ENCODE measurements at regions not wholly inside any gene's neighbourhood (a gene's known extent, or its start where the extent isn't known, plus 50 kb on each side); places are given as distances from the start of the nearest gene placed in this dataset.
A peak's percentile ranks its signal among the peaks of the same experiment; 100 is the strongest.
"Not testable (repeated sequence)": the region's sequence is repeated elsewhere in the genome, so short reads cannot be mapped to it uniquely, and the experiment has no call there.

DNA sequence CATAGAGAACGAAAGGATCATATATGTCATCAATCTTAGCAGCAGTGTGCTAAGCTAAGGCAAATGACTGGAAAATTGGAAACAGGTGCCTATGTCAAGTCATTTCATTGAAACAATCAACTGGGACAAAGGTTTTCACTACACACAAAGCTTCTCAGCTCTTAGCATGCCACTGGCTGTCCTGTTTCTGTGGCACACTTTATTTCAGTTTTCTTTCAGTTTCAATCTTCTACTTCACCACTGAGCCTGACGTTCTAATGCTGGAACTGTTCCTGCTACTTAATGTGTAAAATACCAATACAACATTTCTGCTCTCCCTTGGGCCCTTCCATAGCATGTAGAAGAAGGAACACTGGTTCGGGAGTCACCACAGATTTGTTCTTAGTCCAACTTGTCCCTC, 378.3 kb upstream of the FMR1 start:
- no peak for DNase-seq (ENCODE audit: low read depth)
- no peak overlapping the region for H3K4me3 ChIP-seq (ENCODE audit: low read depth, low read length)
- TF ChIP-seq, protein P1, sequence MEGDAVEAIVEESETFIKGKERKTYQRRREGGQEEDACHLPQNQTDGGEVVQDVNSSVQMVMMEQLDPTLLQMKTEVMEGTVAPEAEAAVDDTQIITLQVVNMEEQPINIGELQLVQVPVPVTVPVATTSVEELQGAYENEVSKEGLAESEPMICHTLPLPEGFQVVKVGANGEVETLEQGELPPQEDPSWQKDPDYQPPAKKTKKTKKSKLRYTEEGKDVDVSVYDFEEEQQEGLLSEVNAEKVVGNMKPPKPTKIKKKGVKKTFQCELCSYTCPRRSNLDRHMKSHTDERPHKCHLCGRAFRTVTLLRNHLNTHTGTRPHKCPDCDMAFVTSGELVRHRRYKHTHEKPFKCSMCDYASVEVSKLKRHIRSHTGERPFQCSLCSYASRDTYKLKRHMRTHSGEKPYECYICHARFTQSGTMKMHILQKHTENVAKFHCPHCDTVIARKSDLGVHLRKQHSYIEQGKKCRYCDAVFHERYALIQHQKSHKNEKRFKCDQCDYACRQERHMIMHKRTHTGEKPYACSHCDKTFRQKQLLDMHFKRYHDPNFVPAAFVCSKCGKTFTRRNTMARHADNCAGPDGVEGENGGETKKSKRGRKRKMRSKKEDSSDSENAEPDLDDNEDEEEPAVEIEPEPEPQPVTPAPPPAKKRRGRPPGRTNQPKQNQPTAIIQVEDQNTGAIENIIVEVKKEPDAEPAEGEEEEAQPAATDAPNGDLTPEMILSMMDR (IDR thresholded peaks at IDR 0.05; ENCODE audit: insufficient read depth, low read depth, low read length): no peak

DNA sequence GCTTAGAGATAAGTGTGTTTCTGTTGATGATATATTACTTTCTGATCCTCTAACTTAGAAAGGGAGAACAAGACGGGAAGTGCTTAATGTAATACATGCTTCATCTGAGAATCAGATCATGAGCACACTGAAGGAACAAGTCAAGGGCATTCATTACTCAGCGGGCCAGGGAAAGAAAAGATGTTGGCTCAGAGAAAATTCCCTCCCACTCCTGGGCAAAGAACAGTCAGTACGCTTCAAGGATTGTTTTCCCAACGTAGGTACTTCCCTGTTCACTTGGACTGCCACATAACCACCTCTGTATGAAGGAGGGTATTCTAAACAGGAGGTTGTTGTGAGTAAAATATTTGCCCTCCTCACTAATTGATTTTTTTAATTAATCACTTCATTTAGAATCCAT, 374.5 kb upstream of the FMR1 start:
- DNase-seq (ENCODE audit: low read depth): no peak
- H3K4me3 ChIP-seq (ENCODE audit: low read depth, low read length): no peak overlapping the region
- TF ChIP-seq, protein P1 (IDR thresholded peaks at IDR 0.05; ENCODE audit: insufficient read depth, low read depth, low read length): no peak

DNA sequence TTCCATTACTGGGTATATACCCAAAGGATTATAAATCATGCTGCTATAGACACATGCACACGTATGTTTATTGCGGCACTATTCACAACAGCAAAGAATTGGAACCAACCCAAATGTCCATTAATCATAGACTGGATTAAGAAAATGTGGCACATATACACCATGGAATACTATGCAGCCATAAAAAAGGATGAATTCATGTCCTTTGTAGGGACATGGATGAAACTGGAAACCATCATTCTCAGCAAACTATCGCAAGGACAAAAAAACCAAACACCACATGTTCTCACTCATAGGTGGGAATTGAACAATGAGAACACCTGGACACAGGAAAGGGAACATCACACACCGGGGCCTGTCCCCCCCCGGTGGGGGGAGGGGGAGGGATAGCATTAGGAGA, 363.7 kb upstream of the FMR1 start:
- DNase-seq (ENCODE audit: low read depth); H3K4me3 ChIP-seq (ENCODE audit: low read depth, low read length): not testable (repeated sequence)

DNA sequence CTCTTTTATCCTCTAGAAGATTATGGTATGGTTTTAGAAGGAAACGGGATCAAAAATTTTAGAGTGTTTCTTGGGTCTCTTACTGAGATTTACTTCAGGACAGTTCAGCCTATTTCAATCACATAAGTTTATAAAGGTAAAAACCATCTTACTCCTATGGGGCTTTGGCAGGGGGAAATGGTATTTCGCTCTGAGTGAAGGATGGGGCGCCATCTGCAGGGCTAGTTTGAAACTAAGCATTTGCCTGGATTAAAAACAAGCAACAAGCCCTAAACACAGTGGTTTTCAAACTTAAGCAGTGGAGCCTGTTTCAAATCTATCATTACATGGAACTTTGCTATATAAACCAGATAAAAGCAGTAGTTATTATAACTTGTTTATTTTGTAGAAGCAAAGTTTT, 361.5 kb upstream of the FMR1 start:
- no peak overlapping the region for H3K4me3 ChIP-seq (ENCODE audit: low read depth, low read length)
- DNase-seq (ENCODE audit: low read depth): no peak
- TF ChIP-seq, protein P1 (IDR thresholded peaks at IDR 0.05; ENCODE audit: insufficient read depth, low read depth, low read length): no peak

DNA sequence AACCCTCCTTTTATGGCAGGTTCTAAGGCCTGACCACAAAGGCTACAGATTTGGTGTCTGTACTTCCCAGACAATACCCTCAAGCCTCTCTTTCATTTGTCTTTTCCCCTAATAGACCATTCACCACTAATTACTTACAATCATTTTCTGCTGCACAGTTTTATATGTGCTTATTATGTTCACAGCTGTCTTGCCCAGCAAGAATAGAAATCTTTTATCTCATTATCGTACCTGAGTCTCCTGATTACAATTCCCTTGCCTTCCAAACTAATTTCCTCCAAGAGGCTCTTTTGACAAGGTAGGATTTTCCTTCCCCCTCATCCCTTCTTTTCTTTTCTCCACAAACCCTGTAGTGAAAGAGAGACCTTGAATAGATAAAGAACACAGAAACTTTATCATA, 352.5 kb upstream of the FMR1 start:
- TF ChIP-seq, protein P1 (IDR thresholded peaks at IDR 0.05; ENCODE audit: insufficient read depth, low read depth, low read length): no peak
- no peak for DNase-seq (ENCODE audit: low read depth)

DNA sequence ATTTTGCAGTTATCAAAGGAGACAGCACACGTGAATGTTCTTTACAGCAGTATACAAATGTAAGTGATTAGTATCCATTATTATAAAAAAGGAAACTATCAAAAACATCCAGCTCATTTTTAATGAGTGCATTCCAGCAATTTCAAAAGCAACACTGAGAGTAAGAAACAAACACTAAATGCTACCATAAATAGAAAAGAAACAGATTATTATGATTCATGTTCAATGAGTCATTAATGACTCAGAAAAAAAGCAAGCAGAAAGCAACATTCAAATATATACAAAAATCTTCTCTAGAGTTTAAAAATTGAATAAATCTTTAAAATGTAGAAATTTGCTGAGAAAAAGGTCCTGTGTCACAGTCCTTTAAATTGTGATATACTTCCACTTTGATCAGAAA, 346.5 kb upstream of the FMR1 start:
- peak; percentile 25 for DNase-seq (ENCODE audit: low read depth)

More for the DNA sequence above, 352.5 kb upstream of the FMR1 start:
- H3K4me3 ChIP-seq (ENCODE audit: low read depth, low read length): no peak overlapping the region

DNA sequence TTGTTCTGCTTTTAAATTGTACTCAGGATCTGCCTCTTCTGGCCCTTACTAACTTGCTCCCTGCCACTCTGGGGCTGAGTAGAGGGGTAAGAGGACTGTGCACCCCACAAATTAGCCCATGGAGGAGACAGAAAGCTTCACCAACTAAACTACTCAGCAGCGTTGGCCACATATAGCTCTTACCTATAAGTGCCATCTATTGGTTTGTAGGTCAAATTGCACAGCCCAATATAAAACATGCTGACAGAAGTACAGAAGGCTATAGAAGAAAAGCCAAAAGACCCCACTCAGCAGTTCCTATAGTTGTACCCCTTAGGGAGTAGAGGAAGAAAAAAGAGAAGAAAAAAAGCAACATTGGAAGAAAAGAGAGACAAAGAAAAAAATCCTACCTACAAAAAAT, 341.2 kb upstream of the FMR1 start:
- DNase-seq (ENCODE audit: low read depth): peak; percentile 0
- no peak overlapping the region for H3K4me3 ChIP-seq (ENCODE audit: low read depth, low read length)
- TF ChIP-seq, protein P1 (IDR thresholded peaks at IDR 0.05; ENCODE audit: insufficient read depth, low read depth, low read length): no peak

More for the DNA sequence above, 346.5 kb upstream of the FMR1 start:
- H3K4me3 ChIP-seq (ENCODE audit: low read depth, low read length): no peak overlapping the region
- TF ChIP-seq, protein P1 (IDR thresholded peaks at IDR 0.05; ENCODE audit: insufficient read depth, low read depth, low read length): no peak

All from fibroblast of villous mesenchyme (primary cell).